HG02759 (cell line): ENCODE measurements at regions not wholly inside any gene's neighbourhood (a gene's known extent, or its start where the extent isn't known, plus 50 kb on each side); places are given as distances from the start of the nearest gene placed in this dataset.

Experiments used
- ATAC-seq: cut with Tn5 transposase; IDR thresholded peaks from one replicate; pipeline ENCODE4 v1.9.1; 2021; ENCODE audit warnings: mild to moderate bottlenecking, moderate library complexity; ENCODE audit not compliant: unreplicated experiment

- no peak for ATAC-seq
Observed at GRCh38 chr15:98441599-98441998, 206.7 kb upstream of the IGF1R start.

GRCh38 chr15:98442379-98442833 lies 205.9 kb upstream of the IGF1R start:
- ATAC-seq = peak; percentile 77

GRCh38 chr15:98442901-98443300 lies 205.4 kb upstream of the IGF1R start:
- no peak for ATAC-seq

GRCh38 chr15:98443526-98443925 lies 204.8 kb upstream of the IGF1R start:
- no peak for ATAC-seq

- ATAC-seq = no peak
Observed at GRCh38 chr15:98444138-98444537, 204.2 kb upstream of the IGF1R start.

- ATAC-seq = no peak
Observed at GRCh38 chr15:98445315-98445714, 203.0 kb upstream of the IGF1R start.

- ATAC-seq = no peak
Observed at GRCh38 chr15:98446083-98446482, 202.3 kb upstream of the IGF1R start.

- ATAC-seq = no peak
Observed at GRCh38 chr15:98447069-98447468, 201.3 kb upstream of the IGF1R start.

- no peak for ATAC-seq
Observed at GRCh38 chr15:98451236-98451635, 197.1 kb upstream of the IGF1R start.

- ATAC-seq = no peak
Observed at GRCh38 chr15:98452238-98452637, 196.1 kb upstream of the IGF1R start.

GRCh38 chr15:98455904-98456303 lies 192.4 kb upstream of the IGF1R start:
- no peak for ATAC-seq

GRCh38 chr15:98476559-98476958 lies 171.8 kb upstream of the IGF1R start:
- no peak for ATAC-seq

GRCh38 chr15:98480844-98481243 lies 167.5 kb upstream of the IGF1R start:
- ATAC-seq = no peak

GRCh38 chr15:98483575-98484130 lies 164.7 kb upstream of the IGF1R start:
- no peak for ATAC-seq

- no peak for ATAC-seq
Observed at GRCh38 chr15:98484914-98485313, 163.4 kb upstream of the IGF1R start.

- ATAC-seq = no peak
Observed at GRCh38 chr15:98485451-98485850, 162.9 kb upstream of the IGF1R start.

GRCh38 chr15:98493966-98494511 lies 154.3 kb upstream of the IGF1R start:
- ATAC-seq = no peak

- ATAC-seq = no peak
Observed at GRCh38 chr15:98501192-98501591, 147.1 kb upstream of the IGF1R start.

- no peak for ATAC-seq
Observed at GRCh38 chr15:98501632-98502031, 146.7 kb upstream of the IGF1R start.

GRCh38 chr15:98503970-98504369 lies 144.4 kb upstream of the IGF1R start:
- no peak for ATAC-seq

- no peak for ATAC-seq
Observed at GRCh38 chr15:98504998-98505397, 143.3 kb upstream of the IGF1R start.

- no peak for ATAC-seq
Observed at GRCh38 chr15:98505611-98506031, 142.7 kb upstream of the IGF1R start.

GRCh38 chr15:98506172-98506571 lies 142.2 kb upstream of the IGF1R start:
- ATAC-seq = no peak
